Duodenal mucosa (tissue), 2 donors: ENCODE measurements at regions not wholly inside any gene's neighbourhood (a gene's known extent, or its start where the extent isn't known, plus 50 kb on each side); places are given as distances from the start of the nearest gene placed in this dataset.

Source experiments
- H3K27ac ChIP-seq: one replicate; pipeline ENCODE4 v1.7.0; 2013; ENCODE audit warnings: low read depth, low read length
- H3K27me3 ChIP-seq, 2 donors: one replicate each; pipeline ENCODE4 v1.7.0; 2013; ENCODE audit warnings: low read length in 2 of 2, control low read depth in 1 of 2; ENCODE audit not compliant: insufficient read depth in 2 of 2, control insufficient read depth in 1 of 2
- H3K36me3 ChIP-seq, 2 donors: one replicate each; pipeline ENCODE4 v1.7.0; 2013; ENCODE audit warnings: low read length in 2 of 2, control low read depth in 1 of 2; ENCODE audit not compliant: insufficient read depth in 2 of 2, control insufficient read depth in 1 of 2
- H3K4me1 ChIP-seq, 2 donors: one replicate each; pipeline ENCODE4 v1.7.0; 2013; ENCODE audit warnings: low read length in 2 of 2, control low read depth in 1 of 2; ENCODE audit not compliant: insufficient read depth in 2 of 2, control insufficient read depth in 1 of 2
- H3K4me3 ChIP-seq, 2 donors: one replicate each; pipeline ENCODE4 v1.7.0; 2013; ENCODE audit warnings: low read length in 2 of 2, low read depth in 1 of 2
- H3K9ac ChIP-seq, 2 donors: one replicate each; pipeline ENCODE4 v1.7.0; 2013; ENCODE audit warnings: low read length in 2 of 2, low read depth in 1 of 2
- H3K9me3 ChIP-seq, 2 donors: one replicate each; pipeline ENCODE4 v1.7.0; 2013; ENCODE audit warnings: low read length in 2 of 2, control low read depth in 1 of 2; ENCODE audit not compliant: control insufficient read depth in 1 of 2

DNA sequence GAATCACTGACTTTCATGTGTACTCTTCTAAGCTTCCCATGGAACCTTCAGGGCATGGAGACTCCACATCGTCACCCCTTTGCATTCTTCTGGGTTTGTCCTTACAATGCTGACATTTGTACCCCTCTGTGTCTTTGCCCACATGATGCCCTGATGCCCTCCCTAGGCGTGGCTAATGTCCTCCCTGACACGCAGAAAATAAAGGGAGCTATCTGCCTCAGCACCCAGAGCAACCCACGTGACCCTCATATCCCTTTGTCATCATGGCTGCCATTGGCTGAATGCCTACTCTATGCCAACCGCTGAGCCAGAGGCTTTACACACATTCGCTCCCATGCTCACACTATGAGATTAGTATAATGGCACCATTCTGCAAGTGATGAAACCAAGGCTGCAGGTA, 86.4 kb upstream of the KLHL29 start:
- Histone ChIP-seq H3K4me1 (no peaks in the 10 kb centered on the region), H3K9me3 (no peaks in the 10 kb centered on the region), H3K36me3 (no peaks in the 10 kb centered on the region), H3K4me3 (no peak overlapping the region), H3K27me3 (no peaks in the 10 kb centered on the region), H3K9ac (no peak overlapping the region), H3K27ac (no peak overlapping the region)

DNA sequence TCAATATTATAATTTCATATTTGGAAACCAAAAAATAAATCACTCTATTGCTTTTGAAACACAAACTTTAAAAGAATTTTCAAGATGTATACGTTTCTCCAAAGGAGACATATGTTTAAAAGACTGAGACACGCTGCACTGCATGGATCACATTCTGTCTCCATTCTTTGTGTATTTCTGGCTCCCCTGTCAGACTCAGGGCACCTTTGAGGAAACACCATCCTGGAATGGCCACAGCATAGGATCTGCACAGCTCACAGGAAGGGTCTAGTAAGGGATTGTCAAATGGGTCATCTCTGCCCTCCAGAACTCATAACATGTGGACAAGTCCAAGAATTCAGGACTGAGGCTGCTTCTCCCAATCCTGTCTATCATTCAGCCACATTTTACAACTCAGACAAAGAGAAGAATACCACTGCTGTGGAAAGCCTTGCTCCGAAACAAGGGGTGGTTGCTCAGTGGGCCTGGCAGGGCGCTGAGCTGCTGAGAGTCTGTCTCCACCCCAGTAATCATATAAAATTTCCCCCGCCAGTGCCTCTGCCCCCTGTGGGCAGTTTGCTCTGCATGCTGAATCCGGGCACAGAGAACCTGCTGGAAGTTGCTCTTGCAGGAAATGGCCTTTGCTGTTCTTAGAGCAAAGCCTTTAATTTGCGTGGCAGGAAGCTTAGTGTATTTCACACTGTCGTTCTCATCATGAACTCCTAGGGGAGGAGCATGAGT, 85.3 kb upstream of the KLHL29 start:
- Histone ChIP-seq H3K27me3 (no peaks in the 10 kb centered on the region), H3K4me3 (no peak overlapping the region), H3K9ac (no peak overlapping the region), H3K36me3 (no peaks in the 10 kb centered on the region), H3K4me1 (no peaks in the 10 kb centered on the region), H3K9me3 (no peaks in the 10 kb centered on the region), H3K27ac (no peak overlapping the region)

GRCh38 chr2:23301136-23301535, 83.8 kb upstream of the KLHL29 start:
- Histone ChIP-seq H3K27ac (no peak overlapping the region), H3K9me3 (no peaks in the 10 kb centered on the region), H3K4me3 (no peak overlapping the region), H3K9ac (no peak overlapping the region), H3K27me3 (no peaks in the 10 kb centered on the region), H3K36me3 (no peaks in the 10 kb centered on the region), H3K4me1 (no peaks in the 10 kb centered on the region)

DNA sequence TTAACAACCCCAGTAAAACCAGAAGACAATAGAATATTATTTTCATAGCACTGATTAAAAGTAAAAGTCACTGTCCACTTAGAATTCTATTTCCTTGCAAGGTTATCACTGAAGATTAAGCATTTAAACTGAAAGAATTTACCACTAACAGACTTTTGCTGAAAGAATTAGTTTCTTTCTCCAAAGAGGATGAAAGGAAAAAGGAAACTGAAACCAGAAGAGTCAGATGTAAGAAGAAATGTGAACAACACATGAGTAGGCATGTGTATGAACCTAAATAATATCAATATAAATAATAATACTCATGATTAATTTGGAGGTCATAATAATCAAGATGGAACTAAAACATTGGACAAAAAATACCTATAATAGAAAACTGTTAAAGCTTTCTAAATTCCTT, 82.4 kb upstream of the KLHL29 start:
- no peak overlapping the region for H3K9ac ChIP-seq
- no peak overlapping the region for H3K4me3 ChIP-seq
- no peaks in the 10 kb centered on the region for H3K27me3 ChIP-seq
- H3K27ac ChIP-seq = no peak overlapping the region
- no peaks in the 10 kb centered on the region for H3K9me3 ChIP-seq
- no peaks in the 10 kb centered on the region for H3K36me3 ChIP-seq
- no peaks in the 10 kb centered on the region for H3K4me1 ChIP-seq

DNA sequence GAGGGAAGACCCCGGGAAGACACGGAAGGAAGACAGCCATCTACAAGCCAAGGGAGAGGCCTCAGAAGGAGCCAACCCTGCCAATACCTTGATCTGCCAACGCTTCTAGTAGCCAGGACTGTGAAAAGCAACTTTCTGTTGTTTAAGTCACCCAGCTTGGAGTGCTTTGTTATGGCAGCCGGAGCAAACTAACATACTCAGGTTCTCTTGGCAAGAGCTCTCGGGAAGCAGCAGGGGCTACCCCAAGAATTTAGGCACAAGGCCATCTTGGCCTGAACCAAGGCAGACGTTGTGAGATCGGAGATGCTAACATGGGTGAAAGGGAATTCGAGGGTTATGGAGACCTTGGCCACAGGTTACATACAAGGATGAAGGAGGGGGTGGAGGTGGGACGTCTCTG, 78.6 kb upstream of the KLHL29 start:
- Histone ChIP-seq H3K4me1 (no peaks in the 10 kb centered on the region), H3K27me3 (no peaks in the 10 kb centered on the region), H3K9ac (no peak overlapping the region), H3K27ac (no peak overlapping the region), H3K4me3 (no peak overlapping the region), H3K9me3 (no peaks in the 10 kb centered on the region), H3K36me3 (no peaks in the 10 kb centered on the region)

GRCh38 chr2:23311186-23311585, 73.8 kb upstream of the KLHL29 start:
- Histone ChIP-seq H3K4me1 (no peaks in the 10 kb centered on the region), H3K36me3 (no peaks in the 10 kb centered on the region), H3K9me3 (no peaks in the 10 kb centered on the region), H3K27ac (no peak overlapping the region), H3K4me3 (no peak overlapping the region), H3K27me3 (peaks cover 0 to 1% of the 10 kb centered on the region in 2 donors), H3K9ac (no peak overlapping the region)

DNA sequence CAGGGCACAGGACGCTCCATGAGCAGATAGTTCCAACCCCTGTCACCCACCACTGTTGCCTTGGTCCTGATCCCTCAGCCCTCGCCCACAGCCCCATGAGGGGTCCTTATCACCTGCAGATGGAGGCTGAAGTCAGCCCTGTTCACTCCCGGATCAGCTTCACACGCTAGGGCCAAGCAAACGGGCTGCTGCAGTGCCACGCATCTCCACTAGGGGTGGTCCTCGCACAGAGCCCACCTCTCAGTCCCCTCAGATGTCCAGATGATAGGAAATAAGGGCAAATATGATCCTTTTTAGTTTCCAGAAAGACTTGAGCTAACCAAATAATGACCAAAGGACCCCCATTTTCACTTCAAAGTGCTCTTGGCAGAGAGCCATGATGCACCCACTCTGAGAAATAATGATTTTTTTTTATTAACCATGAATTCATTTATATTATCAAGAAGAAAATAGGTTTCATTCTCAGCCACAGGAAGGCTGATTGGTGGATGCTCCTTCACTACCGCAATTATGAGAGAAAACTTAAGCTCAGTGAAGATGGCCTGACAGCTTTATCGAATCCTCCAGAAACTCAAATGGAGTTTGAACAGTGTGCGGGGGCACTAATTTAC, 71.9 kb upstream of the KLHL29 start:
- Histone ChIP-seq H3K27me3 (peaks cover 0 to 4% of the 10 kb centered on the region in 2 donors), H3K4me3 (no peak overlapping the region), H3K36me3 (no peaks in the 10 kb centered on the region), H3K9me3 (no peaks in the 10 kb centered on the region), H3K27ac (no peak overlapping the region), H3K4me1 (no peaks in the 10 kb centered on the region), H3K9ac (no peak overlapping the region)

GRCh38 chr2:23314687-23315086, 70.3 kb upstream of the KLHL29 start:
- Histone ChIP-seq H3K27me3 (peaks cover 0 to 4% of the 10 kb centered on the region in 2 donors), H3K27ac (no peak overlapping the region), H3K4me3 (no peak overlapping the region), H3K9ac (no peak overlapping the region), H3K9me3 (no peaks in the 10 kb centered on the region), H3K36me3 (no peaks in the 10 kb centered on the region), H3K4me1 (no peaks in the 10 kb centered on the region)

- H3K4me3 ChIP-seq = no peak overlapping the region
- no peaks in the 10 kb centered on the region for H3K4me1 ChIP-seq
- H3K27ac ChIP-seq = no peak overlapping the region
- no peak overlapping the region for H3K9ac ChIP-seq
- H3K9me3 ChIP-seq = no peaks in the 10 kb centered on the region
- H3K27me3 ChIP-seq = peaks cover 0 to 9% of the 10 kb centered on the region in 2 donors
- no peaks in the 10 kb centered on the region for H3K36me3 ChIP-seq
Measured at GRCh38 chr2:23320058-23320457, 64.9 kb upstream of the KLHL29 start.

- H3K27me3 ChIP-seq = peaks cover 0 to 5% of the 10 kb centered on the region in 2 donors
Measured at GRCh38 chr2:23321751-23322150, 63.2 kb upstream of the KLHL29 start.

More at GRCh38 chr2:23321751-23322150, 63.2 kb upstream of the KLHL29 start:
- H3K4me3 ChIP-seq = no peak overlapping the region
- no peak overlapping the region for H3K27ac ChIP-seq
- H3K36me3 ChIP-seq = no peaks in the 10 kb centered on the region
- H3K9ac ChIP-seq = no peak overlapping the region
- no peaks in the 10 kb centered on the region for H3K4me1 ChIP-seq
- H3K9me3 ChIP-seq = no peaks in the 10 kb centered on the region
